CD8-positive, alpha-beta memory T cell (primary cell): ENCODE measurements at regions not wholly inside any gene's neighbourhood (a gene's known extent, or its start where the extent isn't known, plus 50 kb on each side); places are given as distances from the start of the nearest gene placed in this dataset.

Experiments
- CTCF ChIA-PET: fragments of 350-600 bp; sonication (Branson Sonifier 250); formaldehyde crosslinking; loops from one replicate; lab custom pipeline; 2021; ENCODE audit warnings: antibody characterized with exemption; lab: Charles Lee
- POLR2A ChIA-PET: fragments of 350-600 bp; sonication (Branson Sonifier 250); formaldehyde crosslinking; loops from one replicate; lab custom pipeline; 2021; ENCODE audit warnings: antibody characterized with exemption; lab: Charles Lee
- DNase-seq, 5 donors: peaks; one replicate each; pipeline versions ENCODE4 v3.0.0 to v3.0.0-alpha.2; 2020 to 2022; ENCODE audit warnings: mixed read lengths in 1 of 5
- H3K27ac ChIP-seq: one replicate; pipeline ENCODE4 v1.7.0; 2013; ENCODE audit warnings: low read depth, mild to moderate bottlenecking, low read length, moderate library complexity
- H3K27me3 ChIP-seq: 2 replicates; pipeline ENCODE4 v1.7.0; 2013; ENCODE audit warnings: low read length, mild to moderate bottlenecking; ENCODE audit not compliant: insufficient read depth, poor library complexity, severe bottlenecking
- H3K36me3 ChIP-seq: 2 replicates; pipeline ENCODE4 v1.7.0; 2013; ENCODE audit warnings: mild to moderate bottlenecking, low read length, moderate library complexity; ENCODE audit not compliant: insufficient read depth
- H3K4me1 ChIP-seq: 2 replicates; pipeline ENCODE4 v1.7.0; 2013; ENCODE audit warnings: mild to moderate bottlenecking, low read length, moderate library complexity; ENCODE audit not compliant: insufficient read depth
- H3K4me3 ChIP-seq: 2 replicates; pipeline ENCODE4 v1.7.0; 2013; ENCODE audit warnings: mild to moderate bottlenecking, low read length
- H3K9me3 ChIP-seq: 2 replicates; pipeline ENCODE4 v1.7.0; 2013; ENCODE audit warnings: mild to moderate bottlenecking, low read length
- H3K27ac Mint-ChIP-seq, 8 donors: one replicate each; pipeline ENCODE4 v1.8.0; 2020 to 2021; ENCODE audit warnings: mixed read lengths in 8 of 8, mild to moderate bottlenecking in 6 of 8, inconsistent platforms in 3 of 8, moderate library complexity in 3 of 8
- H3K27me3 Mint-ChIP-seq, 2 donors: one replicate each; pipeline ENCODE4 v1.8.0; 2020 to 2021; ENCODE audit warnings: mixed read lengths in 2 of 2, mild to moderate bottlenecking in 1 of 2, moderate library complexity in 1 of 2
- H3K36me3 Mint-ChIP-seq, 3 donors: one replicate each; pipeline ENCODE4 v1.8.0; 2020 to 2021; ENCODE audit warnings: mixed read lengths in 3 of 3, inconsistent platforms in 1 of 3, mild to moderate bottlenecking in 1 of 3
- H3K4me1 Mint-ChIP-seq, 3 donors: one replicate each; pipeline ENCODE4 v1.8.0; 2020 to 2021; ENCODE audit warnings: mixed read lengths in 3 of 3, inconsistent platforms in 1 of 3, mild to moderate bottlenecking in 1 of 3
- H3K4me3 Mint-ChIP-seq, 7 donors: one replicate each; pipeline ENCODE4 v1.8.0; 2020 to 2021; ENCODE audit warnings: mixed read lengths in 7 of 7, mild to moderate bottlenecking in 6 of 7, moderate library complexity in 4 of 7, inconsistent platforms in 2 of 7
- H3K9me3 Mint-ChIP-seq, 5 donors: one replicate each; pipeline ENCODE4 v1.8.0; 2020 to 2022; ENCODE audit warnings: mixed read lengths in 5 of 5, mild to moderate bottlenecking in 3 of 5, moderate library complexity in 2 of 5, inconsistent platforms in 1 of 5

DNA sequence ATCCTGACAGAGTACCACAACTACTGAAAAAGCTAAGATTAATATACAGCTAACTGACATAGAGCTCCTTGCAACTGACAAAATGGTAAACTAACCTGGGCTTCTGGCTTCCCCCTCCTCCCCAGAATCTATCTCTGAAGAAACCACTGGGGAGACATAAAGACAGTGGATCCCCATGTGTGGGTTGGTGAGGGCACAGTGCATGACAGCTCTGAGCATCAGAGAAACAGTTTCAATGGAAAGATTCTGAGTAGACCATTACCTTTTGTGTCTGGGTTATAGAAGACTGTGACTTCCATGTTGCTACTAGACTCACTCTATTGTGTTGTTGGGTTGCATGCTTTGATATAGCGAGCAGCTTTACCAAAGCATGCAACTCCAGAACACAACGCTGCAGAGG, 247.4 kb downstream of the EFCAB11 start:
- Histone ChIP-seq H3K4me3 (no peak overlapping the region), H3K9me3 (no peaks in the 10 kb centered on the region), H3K36me3 (no peaks in the 10 kb centered on the region), H3K27me3 (no peaks in the 10 kb centered on the region), H3K27ac (no peak overlapping the region), H3K4me1 (peaks cover 21% of the 10 kb centered on the region)
- H3K27me3 Mint-ChIP-seq: no peaks in the 10 kb centered on the region
- ChIA-PET CTCF (interaction anchor here (1.3 kb wide), 1 partner anchor 54 kb away, joined by 5 read pairs; no protein-coding TSS in a partner anchor), POLR2A (no interaction called here)
- peaks cover 16 to 34% (median 32%) of the 10 kb centered on the region in 3 donors for H3K4me1 Mint-ChIP-seq
- no peak overlapping the region for H3K4me3 Mint-ChIP-seq
- H3K9me3 Mint-ChIP-seq: peaks cover 0 to 4% (median 1%) of the 10 kb centered on the region in 5 donors
- no peak for DNase-seq
- H3K27ac Mint-ChIP-seq: peak overlapping the region in 1 of 8 donors; percentile 78
- peaks cover 0 to 13% (median 2%) of the 10 kb centered on the region in 3 donors for H3K36me3 Mint-ChIP-seq

DNA sequence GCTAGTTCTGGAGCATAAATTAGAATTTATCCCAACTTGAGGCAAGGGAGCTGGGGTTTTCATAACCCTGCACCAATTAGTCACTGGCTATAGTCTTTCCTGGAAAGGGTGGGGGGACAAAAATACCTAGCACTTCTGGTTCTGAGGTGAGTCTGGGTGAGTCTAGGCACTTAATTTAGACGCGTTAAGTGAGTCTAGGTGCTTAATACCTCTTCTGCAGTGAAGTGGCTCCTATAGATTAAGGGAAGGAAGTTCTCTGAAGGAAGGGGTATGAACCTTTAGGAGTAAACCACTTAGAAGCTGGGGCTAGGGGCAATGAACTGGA, 251.7 kb downstream of the EFCAB11 start:
- H3K9me3 Mint-ChIP-seq: peaks cover 0 to 4% (median 0%) of the 10 kb centered on the region in 5 donors
- H3K36me3 Mint-ChIP-seq: no peaks in the 10 kb centered on the region

GRCh38 chr14:89702073-89702875, 252.3 kb downstream of the EFCAB11 start:
- peaks cover 25 to 48% (median 43%) of the 10 kb centered on the region in 3 donors for H3K4me1 Mint-ChIP-seq
- peak overlapping the region; percentile 61 to 98 (median 90) for H3K27ac Mint-ChIP-seq
- peak overlapping the region; percentile 55 for H3K4me3 ChIP-seq
- DNase-seq: no peak
- no peaks in the 10 kb centered on the region for H3K27me3 Mint-ChIP-seq
- POLR2A ChIA-PET: interaction anchor here (0.6 to 2.1 kb wide), 5 partner anchors 19 to 514 kb away, joined by 3 to 11 read pairs (median 3); no protein-coding TSS in a partner anchor
- no peaks in the 10 kb centered on the region for H3K36me3 ChIP-seq
- H3K27ac ChIP-seq: no peak overlapping the region
- no peaks in the 10 kb centered on the region for H3K9me3 ChIP-seq
- H3K4me1 ChIP-seq: peaks cover 32% of the 10 kb centered on the region
- CTCF ChIA-PET: interaction anchor here (0.9 to 1.5 kb wide), 2 partner anchors 15 to 19 kb away, joined by 4 to 9 read pairs; no protein-coding TSS in a partner anchor
- H3K36me3 Mint-ChIP-seq: no peaks in the 10 kb centered on the region
- H3K9me3 Mint-ChIP-seq: peaks cover 0 to 4% (median 0%) of the 10 kb centered on the region in 5 donors
- H3K4me3 Mint-ChIP-seq: peak overlapping the region; percentile 81 to 89 (median 84)
- H3K27me3 ChIP-seq: no peaks in the 10 kb centered on the region

More for the DNA sequence above, 251.7 kb downstream of the EFCAB11 start:
- Histone ChIP-seq H3K9me3 (no peaks in the 10 kb centered on the region), H3K4me3 (no peak overlapping the region), H3K4me1 (peaks cover 33% of the 10 kb centered on the region), H3K27me3 (no peaks in the 10 kb centered on the region), H3K27ac (no peak overlapping the region), H3K36me3 (no peaks in the 10 kb centered on the region)
- Mint-ChIP-seq H3K27ac (peak overlapping the region in 7 of 8 donors; percentile 8 to 98 (median 35)), H3K4me1 (peaks cover 25 to 48% (median 43%) of the 10 kb centered on the region in 3 donors), H3K27me3 (no peaks in the 10 kb centered on the region), H3K4me3 (peak overlapping the region in 3 of 7 donors; percentile 32 to 85 (median 84))
- no peak for DNase-seq
- ChIA-PET POLR2A (interaction anchor here (0.6 to 2.1 kb wide), 4 partner anchors 18 to 514 kb away, joined by 3 to 11 read pairs (median 3); no protein-coding TSS in a partner anchor), CTCF (interaction anchor here (1.5 to 1.7 kb wide), 2 partner anchors 15 to 18 kb away, joined by 4 to 9 read pairs; no protein-coding TSS in a partner anchor)

GRCh38 chr14:89701211-89702043, 253.1 kb downstream of the EFCAB11 start:
- ChIA-PET CTCF (interaction anchor here (0.9 to 2.4 kb wide), 4 partner anchors 16 to 675 kb away, joined by 3 to 16 read pairs (median 6); no protein-coding TSS in a partner anchor), POLR2A (interaction anchor here (2.1 kb wide), 1 partner anchor 20 kb away, joined by 11 read pairs; no protein-coding TSS in a partner anchor)
- Mint-ChIP-seq H3K9me3 (peaks cover 0 to 4% (median 0%) of the 10 kb centered on the region in 5 donors), H3K27ac (peak overlapping the region; percentile 61 to 98 (median 90)), H3K36me3 (no peaks in the 10 kb centered on the region), H3K27me3 (no peaks in the 10 kb centered on the region), H3K4me1 (peaks cover 25 to 47% (median 41%) of the 10 kb centered on the region in 3 donors), H3K4me3 (peak overlapping the region; percentile 81 to 90 (median 84))
- peak; percentile 78 to 92 (median 80) for DNase-seq
- Histone ChIP-seq H3K27ac (peak overlapping the region; percentile 32), H3K4me3 (peak overlapping the region; percentile 68), H3K4me1 (peaks cover 28% of the 10 kb centered on the region), H3K27me3 (no peaks in the 10 kb centered on the region), H3K9me3 (no peaks in the 10 kb centered on the region), H3K36me3 (no peaks in the 10 kb centered on the region)

- H3K27ac Mint-ChIP-seq: peak overlapping the region in 7 of 8 donors; percentile 29 to 98 (median 84)
- H3K9me3 Mint-ChIP-seq: no peaks in the 10 kb centered on the region
- Histone ChIP-seq H3K36me3 (no peaks in the 10 kb centered on the region), H3K4me1 (peaks cover 28% of the 10 kb centered on the region), H3K9me3 (no peaks in the 10 kb centered on the region), H3K27ac (peak overlapping the region; percentile 32), H3K27me3 (no peaks in the 10 kb centered on the region), H3K4me3 (peak overlapping the region; percentile 68)
- CTCF ChIA-PET: interaction anchor here (1.3 to 2.4 kb wide), 2 partner anchors 20 to 674 kb away, joined by 3 to 16 read pairs; no protein-coding TSS in a partner anchor
- no peaks in the 10 kb centered on the region for H3K36me3 Mint-ChIP-seq
- H3K4me3 Mint-ChIP-seq: peak overlapping the region; percentile 70 to 90 (median 74)
- no peak for DNase-seq
- H3K4me1 Mint-ChIP-seq: peaks cover 25 to 41% (median 35%) of the 10 kb centered on the region in 3 donors
- POLR2A ChIA-PET: no interaction called here
- no peaks in the 10 kb centered on the region for H3K27me3 Mint-ChIP-seq
Measured at GRCh38 chr14:89700801-89701200, 253.7 kb downstream of the EFCAB11 start.

DNA sequence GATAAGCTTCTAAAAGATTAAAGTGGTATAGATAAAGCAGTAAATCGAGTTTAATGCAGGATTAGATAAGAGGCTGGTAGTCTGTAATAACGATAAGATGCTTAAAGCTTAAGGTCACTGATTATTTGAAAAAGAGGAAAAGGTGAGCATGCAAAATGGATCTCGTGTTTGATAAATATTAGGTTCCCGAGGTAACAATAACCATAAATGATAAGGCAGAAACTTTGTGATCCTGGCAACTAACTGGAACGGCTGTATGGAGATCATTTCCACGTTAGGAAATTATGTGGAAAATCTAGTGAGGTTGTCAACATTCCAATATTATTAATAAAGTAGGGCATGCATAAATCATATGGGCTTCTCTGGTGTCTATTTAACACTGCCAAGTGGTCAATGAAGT, 255.5 kb downstream of the EFCAB11 start:
- Histone ChIP-seq H3K9me3 (no peaks in the 10 kb centered on the region), H3K4me1 (peaks cover 28% of the 10 kb centered on the region), H3K27me3 (no peaks in the 10 kb centered on the region), H3K27ac (no peak overlapping the region), H3K4me3 (no peak overlapping the region), H3K36me3 (no peaks in the 10 kb centered on the region)
- Mint-ChIP-seq H3K4me3 (peak overlapping the region in 2 of 7 donors; percentile 18 to 23), H3K9me3 (no peaks in the 10 kb centered on the region), H3K27ac (peak overlapping the region in 2 of 8 donors; percentile 51 to 76), H3K27me3 (no peaks in the 10 kb centered on the region), H3K4me1 (peaks cover 25 to 33% (median 30%) of the 10 kb centered on the region in 3 donors), H3K36me3 (no peaks in the 10 kb centered on the region)
- no peak for DNase-seq
- ChIA-PET POLR2A (interaction anchor here (1.1 kb wide), 1 partner anchor 22 kb away, joined by 3 read pairs; no protein-coding TSS in a partner anchor), CTCF (interaction anchor here (1.4 to 2.4 kb wide), 3 partner anchors 18 to 22 kb away, joined by 3 to 16 read pairs (median 6); no protein-coding TSS in a partner anchor)

DNA sequence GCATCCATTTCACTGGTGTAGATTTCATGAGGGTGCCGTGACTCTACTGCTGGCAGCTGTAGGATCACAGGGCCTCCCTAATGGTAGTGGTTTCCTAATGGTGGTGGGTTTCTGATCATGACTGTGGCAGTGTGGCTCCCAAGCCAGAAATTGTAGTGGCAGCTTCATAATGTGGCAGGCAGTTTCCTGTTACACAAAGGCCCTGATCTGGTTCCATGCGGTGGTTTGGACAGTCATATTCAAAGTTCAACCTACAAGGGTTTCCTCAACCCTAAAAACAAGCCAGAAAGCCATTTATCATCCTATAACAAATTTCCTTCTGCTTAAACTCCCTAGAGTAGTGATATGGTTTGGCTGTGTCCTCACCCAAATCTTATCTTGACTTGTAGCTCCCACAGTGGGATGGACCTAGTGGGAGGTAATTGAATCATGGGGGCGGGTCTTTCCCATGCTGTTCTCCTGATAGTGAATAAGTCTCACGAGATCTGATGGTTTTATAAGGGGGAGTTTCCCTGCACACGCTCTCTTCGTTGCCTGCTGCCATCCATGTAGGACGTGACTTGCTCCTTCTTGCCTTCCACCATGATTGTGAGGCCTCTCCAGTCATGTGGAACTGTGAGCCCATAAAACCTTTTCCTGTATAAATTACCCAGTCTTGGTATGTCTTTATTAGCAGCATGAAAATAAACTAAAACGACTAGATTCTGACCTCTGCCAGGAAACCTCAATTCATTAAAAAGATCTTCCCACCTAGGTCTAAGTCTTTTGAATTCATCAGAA, 257.1 kb downstream of the EFCAB11 start:
- H3K9me3 Mint-ChIP-seq: no peaks in the 10 kb centered on the region
- Histone ChIP-seq H3K4me3 (no peak overlapping the region), H3K36me3 (no peaks in the 10 kb centered on the region), H3K4me1 (peaks cover 16% of the 10 kb centered on the region), H3K27me3 (no peaks in the 10 kb centered on the region), H3K27ac (no peak overlapping the region), H3K9me3 (no peaks in the 10 kb centered on the region)
- no peak overlapping the region for H3K4me3 Mint-ChIP-seq
- no peak for DNase-seq
- H3K27me3 Mint-ChIP-seq: no peaks in the 10 kb centered on the region
- no peaks in the 10 kb centered on the region for H3K36me3 Mint-ChIP-seq
- peaks cover 14 to 18% (median 15%) of the 10 kb centered on the region in 3 donors for H3K4me1 Mint-ChIP-seq
- H3K27ac Mint-ChIP-seq: peak overlapping the region in 2 of 8 donors; percentile 34 to 76
- CTCF ChIA-PET: interaction anchor here (1.7 kb wide), 1 partner anchor 23 kb away, joined by 6 read pairs; no protein-coding TSS in a partner anchor
- POLR2A ChIA-PET: no interaction called here
